ENCODE measurements at regions not wholly inside any gene's neighbourhood (a gene's known extent, or its start where the extent isn't known, plus 50 kb on each side); places are given as distances from the start of the nearest gene placed in this dataset.

DNA sequence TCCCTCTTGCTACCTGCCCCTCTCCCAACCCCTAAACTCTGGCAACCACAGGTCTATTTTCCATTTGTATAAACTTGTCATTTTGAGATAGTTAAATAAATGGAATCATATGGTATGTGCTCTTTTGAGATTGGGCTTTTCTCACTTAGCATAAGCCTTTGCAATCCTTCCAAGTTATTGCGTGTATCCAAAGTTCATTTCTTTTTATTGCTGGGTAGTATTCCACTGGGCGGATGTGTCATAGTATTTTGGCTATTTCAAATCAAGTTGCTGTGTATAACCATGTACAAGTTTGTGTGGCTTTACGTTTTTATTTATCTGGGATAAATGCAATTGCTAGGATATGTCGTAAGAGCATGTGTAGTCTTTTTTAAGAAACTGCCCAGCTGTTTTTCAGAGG, 55.5 kb upstream of the CUL3 start:
- H3K4me2 ChIP-seq (ENCODE audit: low read length), result no peak overlapping the region
- H3K36me3 ChIP-seq (ENCODE audit: control insufficient read depth, low read length), result no peaks in the 10 kb centered on the region
- no peak for TF ChIP-seq EZH2phosphoT487 (IDR thresholded peaks at IDR 0.05; ENCODE audit: borderline replicate concordance, low read length)
- TF ChIP-seq, protein P1, sequence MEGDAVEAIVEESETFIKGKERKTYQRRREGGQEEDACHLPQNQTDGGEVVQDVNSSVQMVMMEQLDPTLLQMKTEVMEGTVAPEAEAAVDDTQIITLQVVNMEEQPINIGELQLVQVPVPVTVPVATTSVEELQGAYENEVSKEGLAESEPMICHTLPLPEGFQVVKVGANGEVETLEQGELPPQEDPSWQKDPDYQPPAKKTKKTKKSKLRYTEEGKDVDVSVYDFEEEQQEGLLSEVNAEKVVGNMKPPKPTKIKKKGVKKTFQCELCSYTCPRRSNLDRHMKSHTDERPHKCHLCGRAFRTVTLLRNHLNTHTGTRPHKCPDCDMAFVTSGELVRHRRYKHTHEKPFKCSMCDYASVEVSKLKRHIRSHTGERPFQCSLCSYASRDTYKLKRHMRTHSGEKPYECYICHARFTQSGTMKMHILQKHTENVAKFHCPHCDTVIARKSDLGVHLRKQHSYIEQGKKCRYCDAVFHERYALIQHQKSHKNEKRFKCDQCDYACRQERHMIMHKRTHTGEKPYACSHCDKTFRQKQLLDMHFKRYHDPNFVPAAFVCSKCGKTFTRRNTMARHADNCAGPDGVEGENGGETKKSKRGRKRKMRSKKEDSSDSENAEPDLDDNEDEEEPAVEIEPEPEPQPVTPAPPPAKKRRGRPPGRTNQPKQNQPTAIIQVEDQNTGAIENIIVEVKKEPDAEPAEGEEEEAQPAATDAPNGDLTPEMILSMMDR (IDR thresholded peaks at IDR 0.05; ENCODE audit: low read depth, low read length, poor library complexity, severe bottlenecking), result no peak
- H3K9me3 ChIP-seq (ENCODE audit: control insufficient read depth, insufficient read depth, low read length), result no peaks in the 10 kb centered on the region
- H3F3A ChIP-seq (ENCODE audit: control insufficient read depth, insufficient read depth), result peaks cover 4% of the 10 kb centered on the region
- no peaks in the 10 kb centered on the region for H3K27me3 ChIP-seq (ENCODE audit: control insufficient read depth, low read length)
- no peaks in the 10 kb centered on the region for H4K20me1 ChIP-seq (ENCODE audit: control insufficient read depth, insufficient read depth, low read depth, low read length)
- H3K4me1 ChIP-seq (ENCODE audit: control insufficient read depth, low read length), result peaks cover 23% of the 10 kb centered on the region
- no peak overlapping the region for H3K27ac ChIP-seq (ENCODE audit: low read depth, low read length)
- no peak overlapping the region for H3K4me3 ChIP-seq (ENCODE audit: low read length)
- no peaks in the 10 kb centered on the region for H3K9me2 ChIP-seq (replicated peaks; ENCODE audit: control insufficient read depth, low read length)
- H3K79me2 ChIP-seq (ENCODE audit: control insufficient read depth, low read length), result no peaks in the 10 kb centered on the region

DNA sequence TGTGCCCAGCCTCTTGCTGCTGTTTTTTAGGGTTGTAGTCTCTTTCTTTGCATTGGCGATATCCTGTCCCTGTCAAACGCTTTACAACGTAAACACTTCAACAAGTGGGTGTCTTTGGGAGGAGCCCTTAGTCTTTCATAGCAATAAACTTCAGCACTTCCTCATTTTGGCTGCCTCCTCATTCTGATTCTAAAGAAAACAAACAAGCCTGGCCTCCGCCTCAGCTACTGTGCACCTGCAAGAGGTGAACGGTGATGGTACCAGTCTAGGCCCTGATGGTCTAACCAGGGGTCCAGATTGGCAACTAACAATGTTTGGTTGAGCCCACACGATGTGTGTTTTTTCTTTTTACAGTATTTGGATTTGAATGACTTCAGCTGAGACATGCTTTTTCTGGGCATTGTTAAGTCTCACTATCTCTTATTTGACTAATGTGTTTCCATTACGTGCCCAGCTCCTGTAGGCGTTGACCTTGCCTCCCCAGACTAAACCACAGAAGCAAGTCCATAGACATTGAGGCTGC, 53.2 kb upstream of the CUL3 start:
- H3K79me2 ChIP-seq (ENCODE audit: control insufficient read depth, low read length), result no peaks in the 10 kb centered on the region
- H3K36me3 ChIP-seq (ENCODE audit: control insufficient read depth, low read length), result no peaks in the 10 kb centered on the region
- H3K27me3 ChIP-seq (ENCODE audit: control insufficient read depth, low read length), result no peaks in the 10 kb centered on the region
- no peaks in the 10 kb centered on the region for H3K9me2 ChIP-seq (replicated peaks; ENCODE audit: control insufficient read depth, low read length)
- H3F3A ChIP-seq (ENCODE audit: control insufficient read depth, insufficient read depth), result peaks cover 4% of the 10 kb centered on the region
- peak overlapping the region; percentile 62 for H3K4me3 ChIP-seq (ENCODE audit: low read length)
- peaks cover 20% of the 10 kb centered on the region for H3K4me1 ChIP-seq (ENCODE audit: control insufficient read depth, low read length)
- peak overlapping the region; percentile 81 for H3K27ac ChIP-seq (ENCODE audit: low read depth, low read length)
- peak overlapping the region; percentile 75 for H3K4me2 ChIP-seq (ENCODE audit: low read length)
- no peaks in the 10 kb centered on the region for H3K9me3 ChIP-seq (ENCODE audit: control insufficient read depth, insufficient read depth, low read length)
- H4K20me1 ChIP-seq (ENCODE audit: control insufficient read depth, insufficient read depth, low read depth, low read length), result no peaks in the 10 kb centered on the region
- TF ChIP-seq, protein P1 (IDR thresholded peaks at IDR 0.05; ENCODE audit: low read depth, low read length, poor library complexity, severe bottlenecking), result no peak
- TF ChIP-seq EZH2phosphoT487 (IDR thresholded peaks at IDR 0.05; ENCODE audit: borderline replicate concordance, low read length), result no peak
